Astrocyte of the cerebellum (primary cell): ENCODE measurements at regions not wholly inside any gene's neighbourhood (a gene's known extent, or its start where the extent isn't known, plus 50 kb on each side); places are given as distances from the start of the nearest gene placed in this dataset.

ENCODE experiments used
- DNase-seq: peaks from one replicate; pipeline ENCODE4 v3.0.0-alpha.2; 2011; ENCODE audit warnings: low read depth
- H3K4me3 ChIP-seq: 2 replicates; pipeline ENCODE4 v1.5.1; 2011; ENCODE audit warnings: mild to moderate bottlenecking, low read depth, low read length, moderate library complexity
- CTCF ChIP-seq: IDR thresholded peaks from 2 replicates; pipeline ENCODE4 v1.5.1; 2012; ENCODE audit warnings: low read length, low read depth, moderate library complexity, mild to moderate bottlenecking; ENCODE audit errors: missing control alignments
- in situ Hi-C: cut with HindIII; loops from 2 replicates; pipeline ENCODE4 v1.10.0; 2017; ENCODE audit warnings: low sequenced_read_pairs

- in situ Hi-C loops: no loop called here
- DNase-seq: no peak
- H3K4me3 ChIP-seq: no peak overlapping the region
- no peak for TF ChIP-seq CTCF
Observed at GRCh38 chr4:141391771-141392170, 171.1 kb downstream of the ZNF330 start.

GRCh38 chr4:141395246-141395830 is 174.6 kb downstream of the ZNF330 start:
- H3K4me3 ChIP-seq: no peak overlapping the region
- in situ Hi-C loops: no loop called here
- DNase-seq: no peak
- TF ChIP-seq CTCF: no peak

GRCh38 chr4:141395919-141396318 is 175.2 kb downstream of the ZNF330 start:
- in situ Hi-C loops: no loop called here
- no peak for TF ChIP-seq CTCF
- H3K4me3 ChIP-seq: no peak overlapping the region
- no peak for DNase-seq

GRCh38 chr4:141402712-141403111 is 182.0 kb downstream of the ZNF330 start:
- in situ Hi-C loops: no loop called here
- no peak for DNase-seq
- TF ChIP-seq CTCF: no peak
- no peak overlapping the region for H3K4me3 ChIP-seq

- DNase-seq: no peak
- TF ChIP-seq CTCF: no peak
- no peak overlapping the region for H3K4me3 ChIP-seq
- in situ Hi-C loops: no loop called here
Observed at GRCh38 chr4:141403782-141404181, 183.1 kb downstream of the ZNF330 start.

- no peak for TF ChIP-seq CTCF
- DNase-seq: no peak
- in situ Hi-C loops: no loop called here
- H3K4me3 ChIP-seq: no peak overlapping the region
Observed at GRCh38 chr4:141406237-141406636, 185.5 kb downstream of the ZNF330 start.
